ENCODE measurements at regions not wholly inside any gene's neighbourhood (a gene's known extent, or its start where the extent isn't known, plus 50 kb on each side); places are given as distances from the start of the nearest gene placed in this dataset.

- no peak for TF ChIP-seq ATF2 (IDR thresholded peaks at IDR 0.05; ENCODE audit: low read length)
- TF ChIP-seq BCL11A (IDR thresholded peaks at IDR 0.05; ENCODE audit: low read depth in 2 of 2, low read length in 2 of 2), result no peak
- no peak for TF ChIP-seq SRF (IDR thresholded peaks at IDR 0.05; ENCODE audit: low read depth, low read length)
- no peak for TF ChIP-seq TBP (IDR thresholded peaks at IDR 0.05; ENCODE audit: low read depth, low read length)
These were observed 198.6 kb upstream of the CDH6 start (continued) for GRCh38 chr5:30994902-30995301.

Data from H1 (cell line).